ENCODE measurements at regions not wholly inside any gene's neighbourhood (a gene's known extent, or its start where the extent isn't known, plus 50 kb on each side); places are given as distances from the start of the nearest gene placed in this dataset.

DNA sequence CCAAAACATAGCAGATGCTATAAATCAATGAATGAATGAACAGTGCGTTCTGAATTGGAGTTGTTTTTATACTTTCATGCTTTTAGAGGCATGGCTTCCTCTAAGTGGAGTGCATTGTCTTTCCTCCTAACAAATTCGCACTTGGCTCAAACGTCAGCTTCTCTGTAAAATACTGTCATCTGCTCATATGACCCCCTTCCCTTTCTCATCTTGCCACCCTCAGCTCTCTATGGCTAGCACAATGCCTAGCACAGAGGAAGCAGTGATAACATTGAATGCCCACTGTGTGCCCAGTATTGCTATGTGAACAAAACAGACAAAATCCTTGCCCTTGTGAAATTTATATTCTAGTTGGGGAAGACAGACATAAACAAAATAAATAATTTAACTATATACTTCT, 258.8 kb downstream of the MREG start:
- TF ChIP-seq, protein P1, sequence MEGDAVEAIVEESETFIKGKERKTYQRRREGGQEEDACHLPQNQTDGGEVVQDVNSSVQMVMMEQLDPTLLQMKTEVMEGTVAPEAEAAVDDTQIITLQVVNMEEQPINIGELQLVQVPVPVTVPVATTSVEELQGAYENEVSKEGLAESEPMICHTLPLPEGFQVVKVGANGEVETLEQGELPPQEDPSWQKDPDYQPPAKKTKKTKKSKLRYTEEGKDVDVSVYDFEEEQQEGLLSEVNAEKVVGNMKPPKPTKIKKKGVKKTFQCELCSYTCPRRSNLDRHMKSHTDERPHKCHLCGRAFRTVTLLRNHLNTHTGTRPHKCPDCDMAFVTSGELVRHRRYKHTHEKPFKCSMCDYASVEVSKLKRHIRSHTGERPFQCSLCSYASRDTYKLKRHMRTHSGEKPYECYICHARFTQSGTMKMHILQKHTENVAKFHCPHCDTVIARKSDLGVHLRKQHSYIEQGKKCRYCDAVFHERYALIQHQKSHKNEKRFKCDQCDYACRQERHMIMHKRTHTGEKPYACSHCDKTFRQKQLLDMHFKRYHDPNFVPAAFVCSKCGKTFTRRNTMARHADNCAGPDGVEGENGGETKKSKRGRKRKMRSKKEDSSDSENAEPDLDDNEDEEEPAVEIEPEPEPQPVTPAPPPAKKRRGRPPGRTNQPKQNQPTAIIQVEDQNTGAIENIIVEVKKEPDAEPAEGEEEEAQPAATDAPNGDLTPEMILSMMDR (IDR thresholded peaks at IDR 0.05), result no peak
- TF ChIP-seq NR3C1 (CRISPR knock-in tag; conservative IDR thresholded peaks at IDR 0.05; ENCODE audit: low read depth) (no peak), NFYB (CRISPR knock-in tag; conservative IDR thresholded peaks at IDR 0.05; ENCODE audit: low read depth) (no peak)
